ENCODE measurements at regions not wholly inside any gene's neighbourhood (a gene's known extent, or its start where the extent isn't known, plus 50 kb on each side); places are given as distances from the start of the nearest gene placed in this dataset.

GRCh38 chr20:58573257-58573656 lies 58.1 kb upstream of the APCDD1L start:
- Histone ChIP-seq H3K4me3 (ENCODE audit: extremely low read depth in 1 of 4, insufficient read depth in 2 of 4, low read depth in 3 of 4, low read length in 4 of 4) (no peak overlapping the region), H3K27ac (ENCODE audit: low read depth, low read length) (no peak overlapping the region), H3K23me2 (ENCODE audit: low read depth, low read length) (peaks cover 2% of the 10 kb centered on the region; the same call in 1 of the 2 replicates), H3K4me1 (replicated peaks in 1 of 4; ENCODE audit: control insufficient read depth in 3 of 4, insufficient read depth in 4 of 4, low read length in 3 of 4) (peaks cover 0 to 5% (median 2%) of the 10 kb centered on the region in 4 experiments; a peak in 4 of 7 replicates), H3K27me3 (replicated peaks in 1 of 4; ENCODE audit: control insufficient read depth in 3 of 4, extremely low read depth in 1 of 4, insufficient read depth in 3 of 4, low read length in 3 of 4) (no peaks in the 10 kb centered on the region; a peak in 4 of 7 replicates), H2BK12ac (ENCODE audit: low read depth, low read length) (no peak overlapping the region), H2BK15ac (ENCODE audit: low read length) (no peak overlapping the region), H4K5ac (ENCODE audit: insufficient read length, low read depth, low read length) (no peak overlapping the region), H2AK5ac (ENCODE audit: low read depth, low read length) (no peak overlapping the region), H3K18ac (ENCODE audit: extremely low read depth, low read length) (no peak overlapping the region), H3K9me3 (ENCODE audit: insufficient read depth in 2 of 2, low read depth in 1 of 2, low read length in 1 of 2) (no peaks in the 10 kb centered on the region), H3K4ac (replicated peaks; ENCODE audit: insufficient read length, low read depth, low read length) (no peak overlapping the region), H2BK120ac (replicated peaks; ENCODE audit: low read depth, low read length) (no peak overlapping the region), H4K91ac (replicated peaks; ENCODE audit: insufficient read length, low read length) (no peak overlapping the region), H2AFZ (ENCODE audit: low read length) (no peak overlapping the region), H4K20me1 (replicated peaks in 1 of 2; ENCODE audit: control insufficient read depth in 1 of 2, insufficient read depth in 2 of 2, low read length in 2 of 2) (no peaks in the 10 kb centered on the region), H3K4me2 (ENCODE audit: insufficient read depth in 1 of 2, low read depth in 2 of 2, low read length in 2 of 2) (no peak overlapping the region), H3K79me1 (ENCODE audit: low read depth, low read length) (no peaks in the 10 kb centered on the region), H3K56ac (replicated peaks; ENCODE audit: insufficient read length, low read depth, low read length) (no peak overlapping the region), H2BK5ac (ENCODE audit: low read depth, low read length) (no peak overlapping the region), H3K23ac (ENCODE audit: insufficient read length) (no peak overlapping the region), H3K9ac (replicated peaks in 1 of 4; ENCODE audit: extremely low read depth in 1 of 4, low read depth in 3 of 4, low read length in 3 of 4) (no peak overlapping the region), H2BK20ac (ENCODE audit: low read length) (no peak overlapping the region), H3K36me3 (ENCODE audit: control insufficient read depth in 2 of 4, insufficient read depth in 4 of 4, low read length in 3 of 4) (no peaks in the 10 kb centered on the region), H4K8ac (ENCODE audit: extremely low read depth, insufficient read depth, low read length) (no peak overlapping the region), H3K79me2 (ENCODE audit: control insufficient read depth in 1 of 2, insufficient read depth in 2 of 2, low read length in 2 of 2) (no peaks in the 10 kb centered on the region), H3K14ac (ENCODE audit: insufficient read length) (no peak overlapping the region)
- CTCF ChIA-PET (ENCODE audit: partially characterized antibody): interaction anchor here (1.0 kb wide), 1 partner anchor 75 kb away, joined by 3 read pairs; no protein-coding TSS in a partner anchor
- 88% methylated on average over 9 of the region's 9 CpGs; no CpG with 5 or more reads in 1 of the 2 experiments for WGBS, 2 experiments (ENCODE audit: extremely low coverage in 1 of 2, insufficient coverage in 1 of 2, insufficient read length in 1 of 2, insufficient replicate concordance in 2 of 2, low coverage in 1 of 2, low lambda C conversion rate in 2 of 2, missing lambda C conversion rate in 1 of 2)
- DNase-seq (ENCODE audit: low read depth in 1 of 2, low spot score in 2 of 2) (no peak), FAIRE-seq (no peak)
- POLR2A ChIA-PET (ENCODE audit: partially characterized antibody): interaction anchor here (1.2 kb wide), 1 partner anchor 47 kb away, joined by 3 read pairs; no protein-coding TSS in a partner anchor
- TF ChIP-seq KDM5A (IDR thresholded peaks at IDR 0.05; ENCODE audit: low read length) (no peak), TAF1 (IDR thresholded peaks at IDR 0.05; ENCODE audit: low read depth, low read length) (no peak), MAFK (IDR thresholded peaks at IDR 0.05; ENCODE audit: low read depth, low read length) (no peak), BACH1 (IDR thresholded peaks at IDR 0.05; ENCODE audit: low read length) (no peak), TBP (IDR thresholded peaks at IDR 0.05; ENCODE audit: low read depth, low read length) (no peak), ASH2L (IDR thresholded peaks at IDR 0.05; ENCODE audit: low read length) (no peak)

Measured in H1 (cell line).